ENCODE measurements at regions not wholly inside any gene's neighbourhood (a gene's known extent, or its start where the extent isn't known, plus 50 kb on each side); places are given as distances from the start of the nearest gene placed in this dataset.

- TF ChIP-seq EP300 (IDR thresholded peaks at IDR 0.05; ENCODE audit: borderline replicate concordance): no peak
- no peak for TF ChIP-seq RAD21 (IDR thresholded peaks at IDR 0.05; ENCODE audit: low read depth)
- TF ChIP-seq CEBPB (IDR thresholded peaks at IDR 0.05): no peak
- TF ChIP-seq CREB1 (IDR thresholded peaks at IDR 0.05; ENCODE audit: low read depth): no peak
- no peak for TF ChIP-seq REST (IDR thresholded peaks at IDR 0.05; ENCODE audit: low read depth)
- TF ChIP-seq TCF12 (IDR thresholded peaks at IDR 0.05; ENCODE audit: low read depth): no peak
- no peak for TF ChIP-seq YY1 (IDR thresholded peaks at IDR 0.05; ENCODE audit: low read depth)
- TF ChIP-seq NFIC (IDR thresholded peaks at IDR 0.05): no peak
- no peak for TF ChIP-seq ZBTB7A (IDR thresholded peaks at IDR 0.05; ENCODE audit: low read depth)
- no peak for TF ChIP-seq MAX (IDR thresholded peaks at IDR 0.05)
- TF ChIP-seq, protein P1, sequence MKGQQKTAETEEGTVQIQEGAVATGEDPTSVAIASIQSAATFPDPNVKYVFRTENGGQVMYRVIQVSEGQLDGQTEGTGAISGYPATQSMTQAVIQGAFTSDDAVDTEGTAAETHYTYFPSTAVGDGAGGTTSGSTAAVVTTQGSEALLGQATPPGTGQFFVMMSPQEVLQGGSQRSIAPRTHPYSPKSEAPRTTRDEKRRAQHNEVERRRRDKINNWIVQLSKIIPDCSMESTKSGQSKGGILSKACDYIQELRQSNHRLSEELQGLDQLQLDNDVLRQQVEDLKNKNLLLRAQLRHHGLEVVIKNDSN (IDR thresholded peaks at IDR 0.05): no peak
- no peak for TF ChIP-seq TAF1 (IDR thresholded peaks at IDR 0.05; ENCODE audit: low read depth)
- TF ChIP-seq EGR1 (IDR thresholded peaks at IDR 0.05): no peak
- TF ChIP-seq TEAD4 (IDR thresholded peaks at IDR 0.05): no peak
Observed at GRCh38 chr20:63081831-63082230, 75.1 kb upstream of the BHLHE23 start.
